ENCODE measurements at regions not wholly inside any gene's neighbourhood (a gene's known extent, or its start where the extent isn't known, plus 50 kb on each side); places are given as distances from the start of the nearest gene placed in this dataset.
A peak's percentile ranks its signal among the peaks of the same experiment; 100 is the strongest.
"Not testable (repeated sequence)": the region's sequence is repeated elsewhere in the genome, so short reads cannot be mapped to it uniquely, and the experiment has no call there.

GRCh38 chr10:2410049-2410448, 657.3 kb upstream of the PFKP start:
- no peak for DNase-seq

GRCh38 chr10:2401459-2401858, 664.1 kb upstream of the ADARB2 start:
- DNase-seq: no peak

GRCh38 chr10:2399482-2399881, 662.2 kb upstream of the ADARB2 start:
- no peak for DNase-seq

GRCh38 chr10:2392145-2392812, 655.0 kb upstream of the ADARB2 start:
- DNase-seq: no peak

GRCh38 chr10:2387672-2388071, 650.3 kb upstream of the ADARB2 start:
- DNase-seq: no peak

- no peak for DNase-seq
These were observed 649.9 kb upstream of the ADARB2 start for GRCh38 chr10:2387261-2387660.

- no peak for DNase-seq
These were observed 642.9 kb upstream of the ADARB2 start for GRCh38 chr10:2380218-2380617.

- no peak for DNase-seq
These were observed 629.8 kb upstream of the ADARB2 start for GRCh38 chr10:2367083-2367482.

- no peak for DNase-seq
These were observed 629.1 kb upstream of the ADARB2 start for GRCh38 chr10:2366264-2366931.

- DNase-seq: no peak
These were observed 625.0 kb upstream of the ADARB2 start for GRCh38 chr10:2362331-2362730.

- DNase-seq: no peak
These were observed 621.3 kb upstream of the ADARB2 start for GRCh38 chr10:2358586-2358985.

GRCh38 chr10:2356670-2357069, 619.3 kb upstream of the ADARB2 start:
- no peak for DNase-seq

GRCh38 chr10:2351566-2351965, 614.2 kb upstream of the ADARB2 start:
- DNase-seq: no peak

- DNase-seq: peak; percentile 39
These were observed 604.9 kb upstream of the ADARB2 start for GRCh38 chr10:2342206-2342605.

- DNase-seq: peak; percentile 2
These were observed 603.7 kb upstream of the ADARB2 start for GRCh38 chr10:2340831-2341647.

- no peak for DNase-seq
These were observed 598.3 kb upstream of the ADARB2 start for GRCh38 chr10:2335626-2336025.

- no peak for DNase-seq
These were observed 597.2 kb upstream of the ADARB2 start for GRCh38 chr10:2334575-2334974.

GRCh38 chr10:2329082-2329481, 591.8 kb upstream of the ADARB2 start:
- DNase-seq: no peak

GRCh38 chr10:2326411-2326810, 589.1 kb upstream of the ADARB2 start:
- no peak for DNase-seq

- DNase-seq: not testable (repeated sequence)
These were observed 577.7 kb upstream of the ADARB2 start for GRCh38 chr10:2315045-2315485.

- no peak for DNase-seq
These were observed 568.8 kb upstream of the ADARB2 start for GRCh38 chr10:2306081-2306480.

- DNase-seq: no peak
These were observed 565.8 kb upstream of the ADARB2 start for GRCh38 chr10:2303169-2303568.

- DNase-seq: no peak
These were observed 563.9 kb upstream of the ADARB2 start for GRCh38 chr10:2301227-2301626.

GRCh38 chr10:2300231-2300630, 562.9 kb upstream of the ADARB2 start:
- no peak for DNase-seq
